ENCODE measurements at regions not wholly inside any gene's neighbourhood (a gene's known extent, or its start where the extent isn't known, plus 50 kb on each side); places are given as distances from the start of the nearest gene placed in this dataset.
"Not testable (repeated sequence)": the region's sequence is repeated elsewhere in the genome, so short reads cannot be mapped to it uniquely, and the experiment has no call there.

- DNase-seq, result peak; percentile 46
Observed at GRCh38 chr2:153626676-153627075, 148.1 kb upstream of the RPRM start.

DNA sequence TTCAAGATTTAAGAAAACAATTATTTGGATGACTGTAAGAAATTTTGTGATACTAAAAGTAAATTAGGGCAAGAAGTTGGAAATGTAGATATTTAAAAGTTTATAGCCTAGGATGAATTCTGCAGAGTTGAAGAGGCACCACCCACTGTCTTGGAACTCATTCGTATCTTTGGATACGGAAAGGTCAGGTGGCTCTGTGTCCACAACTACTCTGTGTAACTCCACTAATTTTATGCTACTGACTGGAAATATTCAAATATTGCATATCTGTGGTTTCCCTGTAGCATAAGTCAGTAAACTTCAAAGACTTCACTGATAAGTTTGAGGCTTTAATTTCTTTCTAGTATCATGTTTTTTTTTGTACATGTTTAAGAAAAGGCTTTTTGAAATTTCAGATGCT lies 156.9 kb upstream of the RPRM start:
- DNase-seq, result no peak

GRCh38 chr2:153641046-153641445 lies 162.5 kb upstream of the RPRM start:
- no peak for DNase-seq

GRCh38 chr2:153644955-153645354 lies 166.4 kb upstream of the RPRM start:
- peak; percentile 36 for DNase-seq

DNA sequence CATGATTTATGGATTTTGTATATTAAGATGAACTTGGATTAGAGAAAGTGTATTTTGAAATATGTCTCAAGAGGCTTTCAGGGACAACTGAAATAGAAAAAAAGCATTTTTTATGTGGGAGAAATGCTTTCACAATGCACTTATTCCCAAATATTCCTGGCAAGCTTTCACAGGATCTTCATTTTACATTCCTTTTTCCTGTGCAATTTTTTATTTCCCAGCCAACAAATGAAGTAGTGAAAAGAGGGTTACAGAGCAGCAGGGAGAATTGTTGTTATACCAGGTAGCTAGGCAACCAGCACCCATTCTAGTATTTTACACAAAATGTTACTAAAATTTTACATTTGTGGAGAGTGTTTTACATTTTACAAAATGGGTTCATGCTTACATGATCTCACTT lies 167.0 kb upstream of the RPRM start:
- peak; percentile 79 for DNase-seq

GRCh38 chr2:153657651-153658050 lies 179.1 kb upstream of the RPRM start:
- no peak for DNase-seq

DNA sequence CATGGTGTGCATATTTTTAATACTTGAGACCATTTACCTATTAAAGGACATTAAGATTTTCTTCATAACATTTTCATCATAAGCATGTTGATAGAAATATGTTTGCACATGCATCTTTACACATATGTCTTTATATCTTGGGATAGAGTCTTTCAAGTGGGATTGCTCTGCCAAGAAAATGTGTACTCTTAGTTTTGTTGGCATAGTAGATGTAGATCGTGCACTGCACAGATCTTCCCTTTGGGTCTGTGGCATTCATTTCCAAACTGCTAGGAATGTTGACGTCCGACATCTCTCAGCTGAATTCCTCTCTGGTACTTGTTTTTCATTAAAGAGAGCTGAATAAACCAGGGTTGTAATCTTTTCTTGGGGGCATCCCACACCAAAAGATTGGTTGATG lies 183.2 kb upstream of the RPRM start:
- no peak for DNase-seq

DNA sequence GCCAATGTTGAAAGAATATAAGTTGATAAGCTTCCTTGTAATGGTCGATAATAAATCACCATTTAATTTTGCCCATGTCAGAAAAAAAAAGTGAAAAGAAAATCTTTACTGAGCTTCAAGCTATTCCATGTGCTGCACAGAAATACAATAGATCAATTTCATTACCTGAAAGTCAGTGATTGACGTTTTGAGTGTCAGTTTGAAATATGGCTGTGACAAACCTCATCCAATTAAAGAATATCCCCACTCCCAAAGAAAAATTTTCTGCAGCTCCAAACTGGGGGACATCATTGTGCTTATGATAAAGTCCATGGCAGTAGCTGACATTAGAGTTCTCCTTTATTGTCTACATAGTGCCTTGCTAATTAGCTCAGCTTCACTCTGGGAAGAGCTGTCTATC lies 184.8 kb upstream of the RPRM start:
- no peak for DNase-seq

DNA sequence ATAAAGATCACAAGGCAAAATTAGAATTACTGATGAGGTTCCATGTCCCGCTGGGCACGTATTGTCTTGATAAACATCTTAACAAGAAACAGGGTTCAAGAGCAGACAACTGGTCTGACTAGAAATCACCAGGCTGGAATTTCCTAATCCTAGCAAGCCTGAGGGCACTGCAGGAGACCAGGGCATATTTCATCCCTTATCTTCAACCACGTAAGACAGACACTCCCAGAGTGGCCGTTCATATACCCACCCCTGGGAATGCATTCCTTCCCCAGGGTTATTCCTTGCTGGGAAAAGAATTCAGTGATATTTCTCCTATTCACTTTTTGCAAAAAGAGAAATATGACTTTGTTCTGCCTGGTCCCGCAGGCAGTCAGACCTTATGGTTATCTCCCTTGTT lies 185.4 kb upstream of the RPRM start:
- not testable (repeated sequence) for DNase-seq

GRCh38 chr2:153667475-153667874 lies 188.9 kb upstream of the RPRM start:
- no peak for DNase-seq

- DNase-seq, result no peak
Observed at GRCh38 chr2:153668923-153669322, 190.4 kb upstream of the RPRM start.

DNA sequence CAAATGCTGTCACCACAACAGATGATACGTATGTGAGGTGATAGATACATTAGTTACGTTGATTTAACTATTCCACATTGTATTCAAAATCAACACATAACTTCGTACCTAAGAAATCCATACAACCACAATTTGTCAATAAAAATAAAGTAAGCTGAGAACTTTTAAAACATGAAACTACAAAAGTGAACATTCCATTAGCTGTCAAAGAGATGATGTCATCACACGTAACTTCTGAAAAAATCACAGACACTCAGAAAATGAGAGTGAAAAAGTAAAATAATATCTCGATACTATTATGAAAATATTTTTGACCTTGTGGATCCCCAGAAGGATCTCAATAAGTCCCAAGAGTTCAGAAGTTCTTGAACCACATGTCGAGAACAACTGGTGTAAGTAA lies 161.6 kb upstream of the GALNT13 start:
- no peak for DNase-seq

DNA sequence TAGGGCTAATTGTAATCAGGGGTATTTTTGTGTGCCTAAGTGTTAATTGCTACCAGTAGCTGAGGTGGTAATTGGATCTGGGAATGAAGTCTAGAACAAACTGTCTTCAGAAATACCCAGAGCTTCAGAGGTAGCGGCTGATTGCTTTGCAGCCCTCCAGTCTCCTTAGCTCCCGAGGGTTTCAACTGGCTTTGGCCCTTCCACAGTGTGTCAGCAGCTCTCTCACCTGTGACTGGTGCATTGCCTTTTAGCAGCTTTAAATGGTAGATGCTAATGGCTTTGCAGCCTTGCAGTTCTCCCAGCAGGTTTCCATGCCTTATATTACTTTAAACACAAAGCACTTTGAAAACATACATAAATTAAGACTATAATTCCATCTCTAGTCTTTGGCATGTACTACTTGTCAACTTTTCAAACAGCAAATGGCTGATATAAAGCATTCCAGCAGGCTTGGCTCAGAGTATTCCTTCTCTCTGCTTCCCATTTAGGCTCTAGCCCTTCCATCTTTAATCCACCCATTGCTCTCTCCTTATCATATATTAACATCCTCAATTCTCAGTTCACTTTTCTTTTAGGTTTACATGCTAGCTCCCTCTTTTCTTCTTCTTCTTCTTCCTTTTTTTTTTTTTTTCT lies 156.4 kb upstream of the GALNT13 start:
- DNase-seq, result no peak

GRCh38 chr2:153717060-153717459 lies 154.7 kb upstream of the GALNT13 start:
- no peak for DNase-seq

DNA sequence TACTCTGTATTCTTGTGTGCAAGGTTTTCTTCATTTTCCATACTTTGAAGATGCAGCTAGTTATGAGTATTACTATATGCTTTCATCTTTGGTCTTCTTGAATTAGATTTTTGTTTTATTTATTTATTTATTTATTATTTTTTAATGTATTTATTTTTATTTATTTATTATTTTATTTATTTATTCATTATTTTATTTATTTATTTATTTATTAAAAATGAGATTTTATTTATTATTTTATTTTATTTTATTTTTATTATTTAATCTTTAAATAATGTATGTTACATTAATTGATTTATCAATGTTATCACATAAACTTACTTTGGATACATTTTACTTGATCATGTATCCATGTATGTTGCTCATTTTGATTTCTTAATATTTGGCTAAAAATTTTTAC lies 132.3 kb upstream of the GALNT13 start:
- no peak for DNase-seq

GRCh38 chr2:153761936-153762335 lies 109.8 kb upstream of the GALNT13 start:
- no peak for DNase-seq

- DNase-seq, result no peak
Observed at GRCh38 chr2:153766415-153766814, 105.3 kb upstream of the GALNT13 start.

GRCh38 chr2:153770359-153770991 lies 101.2 kb upstream of the GALNT13 start:
- DNase-seq, result no peak

- no peak for DNase-seq
Observed at GRCh38 chr2:153780241-153780640, 91.5 kb upstream of the GALNT13 start.

- DNase-seq, result no peak
Observed at GRCh38 chr2:153786016-153786415, 85.7 kb upstream of the GALNT13 start.

GRCh38 chr2:153787612-153788011 lies 84.1 kb upstream of the GALNT13 start:
- DNase-seq, result no peak

GRCh38 chr2:153802671-153803070 lies 69.1 kb upstream of the GALNT13 start:
- no peak for DNase-seq

DNA sequence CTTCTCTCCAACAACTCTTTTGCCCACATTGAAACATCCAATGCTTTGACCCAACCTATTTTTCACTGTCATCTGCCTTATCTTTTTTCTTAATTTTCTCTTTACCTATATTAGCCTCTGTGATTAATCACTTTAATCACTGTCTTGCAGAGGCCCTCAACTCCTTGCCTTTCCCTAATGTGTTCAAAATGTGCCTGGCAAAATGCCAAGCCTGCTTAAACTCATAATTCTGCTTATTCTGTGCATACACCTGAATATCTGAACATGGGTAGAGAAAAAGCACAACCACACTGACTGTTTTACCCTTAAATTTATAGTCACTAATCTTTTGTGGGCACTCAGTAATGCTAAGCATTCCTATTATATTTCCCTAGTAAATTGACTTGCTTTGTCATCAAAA lies 63.0 kb upstream of the GALNT13 start:
- no peak for DNase-seq

- no peak for DNase-seq
Observed at GRCh38 chr2:153811516-153811915, 60.2 kb upstream of the GALNT13 start.

- DNase-seq, result no peak
Observed at GRCh38 chr2:153812632-153813031, 59.1 kb upstream of the GALNT13 start.
